ENCODE measurements at regions not wholly inside any gene's neighbourhood (a gene's known extent, or its start where the extent isn't known, plus 50 kb on each side); places are given as distances from the start of the nearest gene placed in this dataset.

GRCh38 chr2:21281384-21281783 lies 157.6 kb downstream of the TDRD15 start:
- DNase-seq (ENCODE audit: extremely low read depth in 1 of 2, low read depth in 1 of 2), result no peak

DNA sequence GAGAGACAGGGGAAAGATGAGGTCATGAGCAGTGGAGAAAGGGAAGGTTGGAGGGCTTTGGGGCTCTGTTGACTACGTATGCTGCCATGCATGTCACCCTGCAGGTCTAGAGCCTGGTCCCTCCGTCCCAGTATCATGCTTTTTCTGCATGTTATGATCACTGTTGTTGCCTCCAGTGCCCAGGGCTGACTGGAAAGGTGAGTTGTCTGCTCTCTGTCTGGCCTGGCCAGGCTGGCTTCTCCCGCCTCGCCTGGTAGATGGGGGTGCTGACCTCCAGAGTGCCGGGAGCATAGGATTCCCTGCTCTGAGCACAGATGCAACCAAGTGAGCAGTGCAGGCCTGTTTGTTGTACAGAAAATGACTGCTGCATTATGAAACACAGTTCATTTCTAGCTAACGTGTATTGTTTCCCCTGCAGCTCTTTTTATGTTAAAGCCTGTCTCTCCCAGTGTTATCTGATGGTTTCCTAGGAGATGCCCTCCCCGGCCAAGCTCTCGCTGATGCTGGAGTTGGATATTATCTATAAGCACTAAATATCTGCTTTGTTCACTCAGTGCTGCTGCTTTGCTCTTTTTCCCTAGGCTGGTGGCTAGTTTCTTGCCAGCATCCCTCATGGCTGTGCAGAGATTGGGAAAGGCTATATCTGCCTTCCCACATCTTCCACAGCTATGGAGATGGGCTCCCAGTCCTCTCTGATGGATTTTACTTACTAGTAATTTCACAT lies 158.2 kb downstream of the TDRD15 start:
- DNase-seq (ENCODE audit: extremely low read depth in 1 of 2, low read depth in 1 of 2), result no peak

GRCh38 chr2:21282515-21282898 lies 158.7 kb downstream of the TDRD15 start:
- DNase-seq (ENCODE audit: extremely low read depth in 1 of 2, low read depth in 1 of 2), result no peak

- DNase-seq (ENCODE audit: extremely low read depth in 1 of 2, low read depth in 1 of 2), result no peak
Measured at GRCh38 chr2:21288299-21288698, 164.5 kb downstream of the TDRD15 start.

- DNase-seq (ENCODE audit: extremely low read depth in 1 of 2, low read depth in 1 of 2), result no peak
Measured at GRCh38 chr2:21288739-21289520, 165.2 kb downstream of the TDRD15 start.

DNA sequence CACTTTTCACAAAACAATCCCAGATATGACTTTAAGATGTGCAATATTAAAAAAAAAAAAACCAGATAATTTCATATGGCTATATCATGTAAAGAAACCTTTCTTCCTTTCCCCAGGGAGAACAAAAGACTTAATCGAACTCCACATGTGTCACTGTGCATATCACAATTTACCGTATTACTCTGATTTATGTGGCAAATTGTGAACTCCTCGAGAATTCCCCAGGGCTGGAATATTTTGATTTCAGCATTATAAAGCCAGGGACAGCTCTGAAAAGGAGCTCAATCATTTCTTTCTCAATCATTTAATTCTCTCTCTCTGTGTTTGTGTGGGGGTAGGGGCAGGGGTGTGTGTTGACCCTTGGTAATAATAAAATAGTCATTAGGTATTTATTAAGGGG lies 165.8 kb downstream of the TDRD15 start:
- no peak for DNase-seq (ENCODE audit: extremely low read depth in 1 of 2, low read depth in 1 of 2)

DNA sequence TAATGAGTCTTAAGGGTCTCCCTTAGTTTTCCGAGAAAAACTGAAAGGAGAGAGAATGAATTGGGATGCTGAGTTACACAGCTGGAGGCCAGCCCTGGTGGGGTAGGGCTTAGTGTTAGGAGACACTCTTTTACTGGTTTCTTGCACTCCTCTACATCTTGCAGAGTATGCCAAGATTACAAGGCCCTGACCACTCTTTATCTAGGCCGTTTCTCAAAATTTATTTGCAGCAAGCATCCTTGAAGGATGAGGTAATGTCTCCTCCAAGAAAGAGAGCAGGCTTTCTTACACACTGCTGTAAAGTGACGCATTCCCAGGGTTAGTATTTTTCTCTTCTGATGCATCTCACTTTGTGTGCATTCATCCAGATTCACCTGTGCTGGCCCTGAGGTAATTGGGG lies 166.2 kb downstream of the TDRD15 start:
- no peak for DNase-seq (ENCODE audit: extremely low read depth in 1 of 2, low read depth in 1 of 2)

DNA sequence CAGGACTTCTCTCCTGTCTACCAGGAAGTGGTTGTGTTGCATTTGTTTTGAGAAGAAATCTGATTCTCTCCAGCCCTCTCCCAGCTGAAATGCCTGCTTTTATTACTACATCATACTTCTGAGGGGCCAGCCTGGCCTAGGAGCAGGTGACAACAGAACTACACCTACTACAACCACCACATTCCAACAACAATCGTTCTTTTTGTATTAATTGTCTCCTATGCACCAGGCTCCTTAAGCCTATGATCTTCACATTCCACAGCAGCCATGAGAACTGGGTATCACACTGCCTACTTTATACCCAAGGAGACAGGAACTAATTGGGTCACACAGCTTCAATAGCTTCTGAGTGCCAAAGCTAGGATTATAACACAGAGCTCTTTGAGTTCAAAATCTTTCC lies 167.7 kb downstream of the TDRD15 start:
- DNase-seq (ENCODE audit: extremely low read depth in 1 of 2, low read depth in 1 of 2), result no peak

DNA sequence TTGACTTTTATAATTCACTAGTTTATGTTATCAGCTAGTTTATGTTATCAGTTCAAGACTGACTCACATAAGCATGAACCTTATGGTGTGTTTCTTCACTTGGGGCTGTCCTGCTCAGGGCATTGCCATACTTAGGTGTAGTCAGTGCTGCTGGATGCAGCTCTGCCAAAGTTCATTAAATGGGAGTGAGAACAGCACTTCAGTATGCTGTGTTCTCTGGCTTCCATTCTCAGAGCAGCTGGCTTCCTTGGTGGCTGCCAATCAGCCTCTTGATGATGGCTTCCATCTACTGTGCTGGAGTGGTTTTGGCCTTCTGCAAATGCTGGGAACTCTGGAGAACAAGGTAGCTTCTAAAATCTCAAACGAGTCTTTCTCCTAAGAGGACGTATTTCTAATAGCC lies 170.7 kb downstream of the TDRD15 start:
- no peak for DNase-seq (ENCODE audit: extremely low read depth in 1 of 2, low read depth in 1 of 2)

- DNase-seq (ENCODE audit: extremely low read depth in 1 of 2, low read depth in 1 of 2), result no peak
Measured at GRCh38 chr2:21299411-21299810, 175.6 kb downstream of the TDRD15 start.

GRCh38 chr2:21301871-21302455 lies 178.2 kb downstream of the TDRD15 start:
- DNase-seq (ENCODE audit: extremely low read depth in 1 of 2, low read depth in 1 of 2), result no peak

GRCh38 chr2:21303876-21304275 lies 180.1 kb downstream of the TDRD15 start:
- no peak for DNase-seq (ENCODE audit: extremely low read depth in 1 of 2, low read depth in 1 of 2)

DNA sequence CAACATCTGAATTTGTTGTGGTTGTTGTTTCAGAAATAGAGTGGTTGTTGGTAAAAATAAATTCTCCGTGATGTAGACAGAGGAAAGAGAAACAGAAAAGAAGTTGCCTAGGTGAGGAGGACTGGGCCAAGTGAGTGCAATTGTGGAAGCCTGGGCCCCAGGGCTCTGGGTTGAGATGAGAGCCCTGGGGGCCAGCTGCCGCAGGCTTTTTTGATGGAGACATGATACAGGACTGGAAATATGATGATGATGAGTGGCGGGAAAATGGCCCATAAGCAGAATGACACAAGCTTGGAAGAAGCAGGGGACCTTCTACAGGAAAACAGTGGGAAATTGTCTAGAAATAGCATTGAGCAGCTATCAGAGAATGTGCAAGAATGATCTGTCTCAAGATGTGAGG lies 181.8 kb downstream of the TDRD15 start:
- no peak for DNase-seq (ENCODE audit: extremely low read depth in 1 of 2, low read depth in 1 of 2)

DNA sequence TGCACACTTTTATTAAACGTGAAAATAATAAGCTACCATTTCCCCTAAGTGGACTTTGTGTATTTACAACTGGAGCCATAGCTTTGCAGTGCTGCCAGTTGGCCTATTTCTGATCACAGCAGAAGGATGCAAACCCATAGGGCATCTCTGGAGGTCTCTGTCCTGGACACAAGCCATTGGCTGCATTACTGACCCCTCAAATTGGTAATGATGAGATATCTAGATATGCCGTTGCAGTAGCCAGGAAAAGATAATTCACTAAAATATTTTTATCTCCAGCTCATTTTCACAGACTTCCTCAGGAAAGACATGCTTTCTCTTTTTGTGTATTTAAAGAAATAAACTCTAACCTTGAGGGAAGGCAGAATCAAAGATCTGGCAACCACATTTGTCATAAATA lies 182.5 kb downstream of the TDRD15 start:
- DNase-seq (ENCODE audit: extremely low read depth in 1 of 2, low read depth in 1 of 2), result no peak

DNA sequence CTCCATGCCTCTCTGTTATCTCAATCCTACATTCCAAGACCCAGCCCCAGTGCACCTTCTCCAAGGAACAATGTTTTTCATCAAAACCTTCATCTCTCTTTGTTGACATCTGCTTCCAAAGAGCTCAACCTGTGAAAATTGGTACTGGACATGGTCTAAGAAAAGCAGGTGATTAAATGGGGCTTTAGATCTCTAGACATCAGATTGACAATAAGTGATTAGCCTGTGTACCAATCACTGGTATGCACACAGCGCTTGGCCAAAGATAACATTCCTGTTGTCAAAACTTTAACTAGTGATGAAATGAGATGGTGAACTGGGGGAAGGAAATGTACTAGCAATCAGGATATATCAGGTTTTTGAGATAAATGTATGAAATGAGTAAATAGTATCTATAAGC lies 183.3 kb downstream of the TDRD15 start:
- no peak for DNase-seq (ENCODE audit: extremely low read depth in 1 of 2, low read depth in 1 of 2)

GRCh38 chr2:21310493-21310892 lies 186.7 kb downstream of the TDRD15 start:
- DNase-seq (ENCODE audit: extremely low read depth in 1 of 2, low read depth in 1 of 2), result no peak

GRCh38 chr2:21314322-21314835 lies 190.6 kb downstream of the TDRD15 start:
- DNase-seq (ENCODE audit: extremely low read depth in 1 of 2, low read depth in 1 of 2), result no peak

DNA sequence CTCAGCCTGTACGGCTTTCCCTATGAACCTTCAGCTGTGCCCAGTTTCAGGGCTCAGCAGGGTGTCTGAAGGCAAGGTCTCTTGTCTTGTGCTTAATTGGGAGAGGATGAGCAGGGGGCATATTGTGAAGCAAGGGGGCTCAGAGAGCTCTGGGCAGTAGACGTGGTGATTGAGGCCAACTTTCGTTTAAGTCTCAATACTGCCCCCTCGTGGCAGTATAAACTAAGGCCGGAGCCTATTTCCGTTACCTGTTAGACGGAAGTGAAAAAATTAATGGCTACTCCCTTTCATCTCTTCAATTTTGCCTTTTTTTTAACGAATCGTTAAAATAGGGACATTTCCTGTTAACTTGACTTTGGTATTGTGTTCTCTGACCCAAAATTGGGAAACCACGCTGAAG lies 193.4 kb downstream of the TDRD15 start:
- DNase-seq (ENCODE audit: extremely low read depth in 1 of 2, low read depth in 1 of 2), result no peak

GRCh38 chr2:21318263-21318662 lies 194.5 kb downstream of the TDRD15 start:
- DNase-seq (ENCODE audit: extremely low read depth in 1 of 2, low read depth in 1 of 2), result no peak

- DNase-seq (ENCODE audit: extremely low read depth in 1 of 2, low read depth in 1 of 2), result no peak
Measured at GRCh38 chr2:21326152-21326551, 202.4 kb downstream of the TDRD15 start.

- DNase-seq (ENCODE audit: extremely low read depth in 1 of 2, low read depth in 1 of 2), result no peak
Measured at GRCh38 chr2:21328177-21328576, 204.4 kb downstream of the TDRD15 start.
